GM21723 (cell line): ENCODE measurements at regions not wholly inside any gene's neighbourhood (a gene's known extent, or its start where the extent isn't known, plus 50 kb on each side); places are given as distances from the start of the nearest gene placed in this dataset.

Source experiments
- ATAC-seq: cut with Tn5 transposase; IDR thresholded peaks from one replicate; pipeline ENCODE4 v1.9.1; 2021; ENCODE audit warnings: mild to moderate bottlenecking, moderate library complexity; ENCODE audit not compliant: unreplicated experiment

DNA sequence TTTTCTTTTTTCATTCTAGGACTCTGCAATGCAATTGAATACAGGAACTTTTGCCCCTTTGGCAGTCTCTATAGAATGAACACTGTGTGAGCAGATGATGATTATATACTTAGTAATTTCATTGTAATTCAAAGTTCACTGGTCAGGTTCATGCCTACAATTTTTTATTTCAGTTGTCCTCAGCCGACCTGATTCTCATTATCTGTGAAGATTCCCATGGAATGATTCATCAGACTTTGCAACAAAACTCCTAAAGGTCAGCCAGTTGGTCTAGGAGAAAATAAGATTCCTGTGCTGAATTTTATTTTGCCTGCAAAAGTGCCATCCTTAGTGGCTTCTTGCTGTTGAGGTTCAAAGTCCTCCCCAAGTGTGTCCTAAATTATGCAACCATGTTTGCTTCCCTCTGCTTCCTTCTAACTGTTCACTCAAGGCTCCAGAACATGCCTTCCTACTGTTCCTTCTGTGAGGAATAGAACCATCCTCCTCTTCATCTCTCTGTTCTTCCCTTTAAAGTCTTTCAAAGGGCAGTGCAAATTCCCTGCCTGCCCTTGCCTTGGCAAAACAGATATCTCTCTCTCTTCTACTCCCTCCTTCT, 194.2 kb upstream of the CNR1 start:
- ATAC-seq, result no peak

DNA sequence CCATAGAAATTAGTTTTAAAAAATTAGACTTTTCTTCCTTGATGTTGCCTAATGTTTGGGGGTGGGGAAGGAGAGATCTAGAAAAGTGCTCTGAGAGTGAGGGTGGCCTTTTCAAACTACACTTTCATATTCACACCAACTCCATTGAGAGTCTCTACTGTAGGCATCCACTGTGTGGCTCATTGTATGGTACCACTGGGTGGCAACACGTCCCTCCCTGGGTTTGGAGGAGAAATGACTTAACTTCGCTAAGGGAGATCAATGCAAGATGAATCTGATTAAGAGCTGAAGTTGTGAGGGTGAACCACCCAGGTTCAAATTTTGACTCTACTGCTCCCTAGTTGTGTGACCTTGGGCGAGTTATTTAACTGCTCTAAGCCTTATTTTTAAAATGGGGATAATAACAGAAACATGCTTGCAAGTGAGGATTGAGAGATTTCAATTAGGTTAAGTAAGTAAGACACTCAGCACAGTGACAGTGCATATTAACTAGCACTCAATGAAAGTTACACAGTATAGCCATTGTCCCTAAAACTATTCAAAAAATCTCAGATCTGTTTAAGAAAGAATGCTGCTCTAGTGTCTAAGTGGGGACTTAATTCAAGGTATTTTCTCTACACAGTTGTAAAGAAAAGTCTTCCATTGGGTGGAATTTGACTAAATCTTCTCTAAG, 193.5 kb upstream of the CNR1 start:
- ATAC-seq, result no peak

DNA sequence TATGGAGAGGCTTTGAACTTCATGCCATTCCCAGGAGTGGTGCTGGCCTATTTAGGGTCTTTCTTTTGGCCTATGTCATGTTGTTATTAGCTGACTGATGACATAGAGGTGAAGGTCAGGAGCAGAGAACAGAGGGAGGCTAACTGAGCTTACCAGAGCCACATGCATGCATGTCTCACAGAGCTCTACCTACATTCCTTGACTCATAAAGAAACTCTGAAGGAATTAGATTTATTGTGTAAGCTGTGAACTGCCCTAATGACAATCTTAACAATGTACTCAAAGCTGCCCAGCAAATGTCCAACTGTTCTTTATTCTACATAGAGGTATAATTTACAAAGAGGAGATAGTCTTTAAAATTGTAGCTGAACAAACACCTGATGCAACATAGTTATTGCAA, 192.7 kb upstream of the CNR1 start:
- no peak for ATAC-seq

DNA sequence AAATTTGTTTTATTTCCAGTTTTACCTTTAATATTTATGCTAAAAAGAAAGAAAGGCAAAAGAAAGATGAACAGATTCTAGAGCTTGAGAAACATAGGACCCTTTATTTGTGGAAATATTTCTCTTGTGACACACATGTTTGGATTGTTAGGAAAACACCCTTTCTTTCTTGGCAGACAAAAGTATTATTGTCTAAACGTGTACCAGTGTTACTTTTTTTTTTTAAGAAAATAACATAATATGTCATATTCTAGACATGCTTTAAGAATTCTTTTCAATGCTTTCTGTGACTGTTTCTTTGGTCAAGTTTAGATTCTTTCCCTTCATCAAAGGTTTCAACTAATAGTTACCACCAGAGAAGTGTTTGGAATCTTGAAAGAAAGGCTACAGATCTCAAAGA, 183.4 kb upstream of the CNR1 start:
- no peak for ATAC-seq

DNA sequence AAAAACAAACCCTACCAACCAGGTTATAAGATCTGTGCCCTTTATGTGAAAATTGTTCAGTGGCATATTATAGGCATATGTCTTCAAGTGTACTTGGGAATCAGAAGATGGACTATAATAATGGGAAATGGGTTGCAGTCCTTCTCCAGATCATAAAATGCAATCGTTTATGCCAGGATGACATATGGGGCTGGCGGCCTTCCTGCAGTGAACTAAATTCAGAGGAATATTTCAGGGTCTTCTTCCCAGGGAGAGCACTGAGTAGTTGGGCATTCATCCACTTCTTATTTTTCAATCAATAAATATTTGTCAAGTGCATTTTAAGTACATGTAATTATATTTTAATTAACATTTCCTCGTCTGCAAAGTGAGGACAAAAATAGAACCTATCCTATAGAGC, 176.2 kb upstream of the CNR1 start:
- ATAC-seq, result no peak

DNA sequence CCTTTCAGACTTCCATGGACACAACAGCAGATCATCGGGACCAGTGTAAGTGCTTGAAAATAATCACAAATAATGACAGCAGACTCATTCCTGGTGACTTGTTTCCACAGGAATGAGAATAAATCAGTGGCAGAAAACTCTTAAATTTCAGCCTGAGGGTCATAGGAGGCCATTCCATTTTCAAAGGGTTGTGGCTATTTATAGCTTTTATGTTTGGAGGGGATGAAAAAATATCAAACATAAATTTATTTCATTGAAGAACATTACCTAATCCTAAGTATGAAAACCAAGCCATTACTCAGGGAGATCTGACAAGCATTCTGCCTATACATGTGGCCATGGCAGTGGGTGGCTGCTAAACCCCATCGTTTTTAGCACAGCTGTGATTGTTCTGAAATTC, 173.6 kb upstream of the CNR1 start:
- no peak for ATAC-seq

DNA sequence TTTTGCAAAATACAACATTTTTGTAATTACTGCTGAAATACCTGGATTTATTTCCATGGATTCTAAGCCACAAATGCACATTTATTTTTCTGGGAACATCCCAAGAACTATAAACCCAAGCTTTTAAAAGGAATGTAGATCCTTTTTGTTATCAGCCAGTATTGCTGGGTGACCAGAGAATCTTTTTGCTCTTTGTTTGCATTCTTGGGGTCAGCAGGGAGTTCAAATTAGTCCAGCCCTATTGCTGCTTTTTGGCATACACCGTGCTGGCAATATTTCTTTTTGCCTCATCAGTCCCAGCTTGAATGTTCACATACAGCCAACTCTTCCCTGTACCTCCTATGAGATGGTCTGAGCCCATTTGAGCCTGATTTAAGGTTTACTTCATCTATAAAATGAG, 155.2 kb upstream of the CNR1 start:
- no peak for ATAC-seq

DNA sequence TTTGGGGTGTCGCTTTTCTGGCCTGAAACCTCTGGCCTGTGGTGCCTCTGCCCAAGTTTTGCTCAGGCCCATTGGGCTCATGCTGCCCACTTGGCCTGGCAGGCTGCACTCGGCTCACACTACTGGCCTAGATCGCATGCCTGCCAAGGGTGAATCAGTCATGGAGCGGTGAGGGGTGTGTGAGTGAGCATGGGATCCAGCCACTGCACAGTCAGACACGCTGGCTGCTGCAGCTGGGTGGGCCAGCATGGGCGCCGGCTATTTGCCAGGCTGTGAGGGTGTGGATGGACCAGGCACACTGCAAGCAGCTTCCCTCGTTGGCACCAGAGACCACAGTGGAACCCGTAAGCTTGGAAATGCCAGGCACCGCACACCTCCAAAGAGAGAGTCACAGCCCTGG, 145.4 kb upstream of the CNR1 start:
- ATAC-seq, result no peak

DNA sequence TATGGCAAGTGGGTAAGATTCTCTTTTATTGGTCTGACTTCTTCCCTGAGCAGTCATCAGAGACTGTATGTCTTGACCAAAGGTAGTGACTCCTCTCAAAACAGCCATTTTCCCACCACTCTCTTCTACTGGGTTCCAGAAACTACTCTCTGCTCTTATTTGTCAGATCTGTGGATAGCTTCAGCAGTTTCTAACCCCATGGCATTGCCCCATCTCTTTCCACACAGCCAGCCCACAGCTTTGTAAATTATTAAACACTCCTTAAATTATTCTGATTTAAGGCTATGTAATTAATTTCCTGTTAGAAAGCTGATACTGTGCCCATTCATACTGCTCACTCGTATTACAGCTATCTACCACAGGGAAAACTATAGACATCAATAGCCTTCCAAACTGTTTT, 138.4 kb upstream of the CNR1 start:
- no peak for ATAC-seq

DNA sequence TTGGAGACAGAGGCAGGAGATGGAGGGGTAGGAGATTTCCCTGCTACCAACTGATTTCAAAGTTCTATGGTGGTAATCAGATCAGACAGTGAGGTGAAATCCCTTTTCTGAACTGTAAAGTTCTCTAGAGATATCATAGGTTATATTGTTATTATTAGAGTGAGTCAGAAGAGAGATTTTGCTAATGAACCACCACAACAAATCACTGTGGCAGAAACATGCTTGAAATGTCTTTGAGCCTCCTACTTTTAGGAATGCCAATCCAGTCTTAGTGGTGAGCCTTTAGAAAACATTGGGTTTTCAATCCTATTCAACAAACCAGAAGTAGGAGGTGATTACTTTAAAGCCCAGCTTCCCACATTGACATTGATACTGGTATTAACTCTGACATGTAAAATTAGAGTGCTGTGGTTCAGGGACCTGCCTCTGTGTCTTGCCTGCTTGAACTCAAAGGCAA, 136.7 kb upstream of the CNR1 start:
- ATAC-seq, result no peak

DNA sequence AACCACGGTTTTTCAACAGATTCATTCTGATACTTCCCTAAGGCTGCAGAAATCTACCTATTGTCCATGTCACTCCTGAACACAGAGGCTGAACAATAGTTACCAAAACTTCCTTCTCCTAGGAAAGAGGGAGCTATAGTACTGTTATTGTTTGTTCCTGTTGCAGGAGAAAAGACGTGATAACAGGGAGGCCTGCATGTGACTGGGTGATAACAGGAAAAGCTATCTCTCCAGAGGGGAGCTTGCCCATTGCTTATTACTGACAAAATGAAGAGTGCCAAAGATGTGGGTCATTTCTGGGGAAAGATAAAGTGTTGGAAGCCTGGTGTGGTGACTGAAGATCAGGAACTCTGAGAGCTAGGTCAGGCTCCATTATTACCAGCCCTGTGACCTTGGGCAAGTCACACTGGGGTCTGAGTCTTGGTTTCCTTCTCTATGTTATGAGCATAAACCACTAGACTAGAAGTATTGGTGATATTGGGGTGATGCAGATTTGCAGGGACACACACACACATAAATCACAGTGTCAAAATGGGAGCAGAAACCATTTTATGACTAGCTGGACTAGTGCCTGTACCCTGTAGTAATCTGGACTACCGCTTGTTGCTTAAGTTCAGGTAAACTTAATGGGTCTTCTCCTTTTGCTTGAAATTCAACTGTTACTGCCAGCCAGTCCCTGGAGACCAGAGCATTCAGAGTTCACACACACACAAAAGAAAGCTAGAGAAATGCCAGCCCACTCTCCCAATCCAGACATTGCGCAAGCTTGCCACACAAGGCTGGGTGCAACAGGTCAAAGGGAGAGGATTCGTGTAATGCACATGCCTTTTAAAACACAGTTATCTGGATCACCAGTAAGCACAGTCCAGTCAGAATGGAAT, 136.0 kb upstream of the CNR1 start:
- no peak for ATAC-seq

DNA sequence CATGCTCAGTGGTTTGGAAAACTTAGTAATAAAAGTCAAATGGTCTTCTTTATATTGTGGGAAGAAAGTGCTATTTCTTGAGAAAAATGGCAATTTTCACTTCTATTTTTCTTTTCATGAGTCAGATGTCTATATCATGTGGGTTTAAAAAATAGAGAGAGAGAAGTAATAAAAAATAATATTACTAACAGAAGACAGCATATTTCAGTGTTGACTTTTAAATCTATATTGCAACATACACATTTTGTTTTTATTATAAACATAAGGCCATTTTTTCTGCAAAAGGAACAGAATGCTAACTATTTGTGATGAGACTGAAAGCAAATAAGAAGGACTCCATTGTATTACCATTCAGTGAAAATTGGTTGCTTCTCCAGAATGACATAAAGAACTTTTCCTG, 135.1 kb upstream of the CNR1 start:
- ATAC-seq, result no peak

DNA sequence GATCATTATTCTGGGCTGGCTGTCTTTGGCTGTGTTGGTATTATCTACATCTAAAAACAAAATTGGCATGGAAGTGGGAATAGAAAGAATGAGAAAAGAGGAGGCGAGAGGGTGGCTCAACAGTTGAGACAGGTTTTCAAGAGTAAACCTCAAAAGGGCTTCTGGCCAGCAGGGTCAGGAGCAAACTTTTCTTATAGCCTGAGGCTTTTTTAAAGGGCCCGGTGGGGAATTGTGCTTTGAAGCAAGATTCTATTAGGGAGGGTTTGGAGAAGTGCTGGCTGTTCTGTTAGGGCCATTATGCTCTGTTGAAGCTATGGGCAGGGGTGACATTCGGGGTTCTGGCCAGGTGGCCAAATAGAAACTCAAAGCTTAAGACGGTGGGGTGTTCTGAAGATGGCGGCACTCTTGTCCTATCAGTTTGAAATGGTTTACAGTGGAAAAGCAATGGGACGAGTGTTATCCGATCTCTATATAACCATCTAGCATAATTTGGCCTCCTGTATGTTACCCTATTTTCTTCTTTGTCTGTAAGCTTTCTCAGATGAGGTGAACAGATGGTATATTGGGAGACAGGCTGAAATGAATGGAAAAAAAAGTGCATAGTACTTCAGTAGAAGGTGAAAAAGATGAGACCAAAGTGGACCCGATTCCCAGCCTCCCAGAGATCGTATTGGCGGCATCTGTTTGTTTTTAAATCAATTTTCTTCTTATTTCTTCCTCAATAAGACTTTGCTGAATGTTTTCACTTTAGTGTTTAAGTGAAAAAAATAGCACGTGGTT, 132.1 kb upstream of the CNR1 start:
- ATAC-seq, result no peak

DNA sequence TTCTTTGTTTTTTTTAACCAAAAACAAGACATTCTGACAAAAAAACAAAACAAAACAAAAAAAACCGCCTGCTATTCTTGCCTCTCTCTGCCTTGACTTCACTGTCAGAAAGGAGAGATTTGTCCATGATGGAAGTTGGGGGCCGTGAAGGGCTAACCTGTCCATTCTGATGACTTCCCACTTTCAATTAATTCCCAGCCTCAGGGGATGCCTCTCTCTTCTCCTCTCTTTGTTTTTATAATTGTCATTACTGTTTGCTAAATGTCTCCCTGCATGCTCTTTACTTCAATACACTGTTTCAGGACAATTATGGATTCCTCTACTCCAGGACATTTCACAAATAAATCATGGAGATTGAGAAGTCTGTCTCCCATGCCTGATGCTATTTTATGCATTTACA, 130.5 kb upstream of the CNR1 start:
- no peak for ATAC-seq

DNA sequence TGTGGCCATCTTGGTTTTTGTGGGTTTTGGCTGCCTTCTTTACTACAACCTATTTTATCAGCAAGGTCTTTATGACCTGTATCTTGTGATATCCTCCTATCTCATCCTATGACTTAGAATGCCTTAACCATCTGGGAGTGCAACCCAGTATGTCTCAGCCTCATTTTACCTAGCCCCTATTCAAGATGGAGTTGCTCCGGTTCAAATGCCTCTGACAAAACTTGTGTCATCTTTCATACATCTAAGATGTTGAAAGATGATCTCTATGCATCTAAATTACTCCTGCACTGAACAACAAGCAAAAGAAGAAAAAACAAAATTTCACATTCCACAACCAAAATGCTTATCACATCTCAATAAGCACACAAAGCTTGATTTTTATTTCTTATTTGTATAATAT, 129.5 kb upstream of the CNR1 start:
- no peak for ATAC-seq

DNA sequence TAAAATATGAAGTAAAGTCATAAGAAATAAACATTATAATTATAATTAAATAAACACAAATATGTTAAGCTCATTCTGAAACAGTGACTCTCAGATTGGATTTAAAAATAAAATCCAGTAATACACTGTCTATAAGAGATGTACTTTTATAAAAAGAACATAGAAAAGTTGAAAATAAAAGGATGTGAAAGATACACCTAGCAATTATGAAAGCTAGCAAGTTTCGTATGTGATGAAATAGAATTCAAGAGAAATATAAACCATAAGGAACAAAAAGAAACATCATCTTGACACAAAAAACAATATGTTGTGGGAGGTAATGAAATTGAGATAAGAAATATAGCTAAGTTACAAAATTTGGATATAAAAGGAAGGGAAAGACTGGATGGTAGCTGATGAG, 128.6 kb upstream of the CNR1 start:
- no peak for ATAC-seq

DNA sequence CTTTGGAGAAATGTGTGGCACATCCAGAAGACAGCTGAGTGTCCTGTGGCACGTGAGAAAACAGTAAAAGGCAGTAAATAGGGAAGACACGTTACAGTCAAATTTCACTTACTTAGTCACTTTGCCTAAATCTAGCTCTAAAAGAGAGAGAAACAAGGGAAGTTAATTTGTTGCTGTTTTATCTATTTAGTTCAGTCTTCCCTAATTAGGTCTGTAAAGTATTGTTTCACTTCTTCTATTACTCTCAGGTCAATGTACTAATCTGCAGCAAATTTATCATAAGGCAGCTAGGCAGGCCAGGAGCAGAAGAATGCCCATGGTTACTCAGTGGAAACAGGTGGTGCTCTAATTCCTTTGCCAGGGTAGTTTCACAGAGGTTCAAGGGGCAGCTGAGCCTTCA, 124.3 kb upstream of the CNR1 start:
- no peak for ATAC-seq

DNA sequence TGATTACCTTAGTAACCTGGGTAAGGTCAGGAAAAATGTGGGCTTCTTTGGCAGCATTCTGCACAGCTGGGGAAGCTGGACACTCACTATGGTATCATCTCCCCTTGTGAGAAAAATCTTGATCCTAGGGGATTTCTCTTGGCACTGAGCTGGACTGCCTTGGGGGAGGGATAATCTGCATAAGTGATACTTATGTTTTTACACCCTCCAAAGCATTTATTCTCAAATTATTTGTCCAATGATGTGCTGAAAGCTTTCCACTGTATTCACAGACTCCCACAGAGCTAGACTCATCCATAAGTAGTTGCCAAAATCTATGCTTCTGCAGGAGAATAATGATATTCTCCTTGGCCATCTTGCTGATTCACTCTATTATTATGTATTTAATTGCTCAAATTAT, 121.5 kb upstream of the CNR1 start:
- no peak for ATAC-seq

DNA sequence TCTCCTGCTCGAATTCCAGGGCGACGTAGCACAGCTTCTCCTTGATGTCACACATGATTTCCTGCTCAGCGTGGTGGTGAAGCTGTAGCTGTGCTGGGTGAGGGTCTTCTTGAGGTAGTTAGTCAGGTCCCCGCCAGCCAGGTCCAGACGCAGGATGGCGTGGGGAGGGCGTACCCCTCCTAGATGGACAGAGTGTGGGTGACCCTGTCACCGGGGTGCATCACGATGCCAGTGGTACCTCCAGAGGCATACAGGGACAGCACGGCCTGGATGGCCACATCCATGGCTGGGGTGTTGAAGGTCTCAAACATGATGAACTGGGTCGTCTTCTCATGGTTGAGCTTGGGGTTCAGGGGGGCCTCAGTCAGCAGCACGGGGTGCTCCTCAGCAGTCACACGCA, 110.2 kb upstream of the CNR1 start:
- no peak for ATAC-seq

DNA sequence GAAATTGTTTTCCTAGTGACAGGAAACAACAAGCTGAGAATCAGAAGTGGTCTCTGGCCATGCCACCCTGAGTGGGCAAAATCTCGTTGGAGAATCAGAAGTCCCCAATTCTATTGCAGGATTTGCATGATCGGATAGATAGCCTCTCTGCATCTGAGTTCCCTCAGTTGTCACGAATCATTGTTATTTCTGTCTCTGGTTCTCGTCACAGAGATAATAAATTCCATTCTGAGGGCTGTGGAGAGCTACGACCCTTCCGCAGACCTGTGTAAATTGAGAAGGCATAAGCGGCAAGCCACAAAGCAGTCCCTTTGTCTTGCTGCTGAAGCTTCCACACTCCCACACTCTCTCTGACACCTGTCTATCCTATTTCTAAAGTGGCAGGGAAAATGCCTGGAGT, 102.4 kb upstream of the CNR1 start:
- no peak for ATAC-seq

DNA sequence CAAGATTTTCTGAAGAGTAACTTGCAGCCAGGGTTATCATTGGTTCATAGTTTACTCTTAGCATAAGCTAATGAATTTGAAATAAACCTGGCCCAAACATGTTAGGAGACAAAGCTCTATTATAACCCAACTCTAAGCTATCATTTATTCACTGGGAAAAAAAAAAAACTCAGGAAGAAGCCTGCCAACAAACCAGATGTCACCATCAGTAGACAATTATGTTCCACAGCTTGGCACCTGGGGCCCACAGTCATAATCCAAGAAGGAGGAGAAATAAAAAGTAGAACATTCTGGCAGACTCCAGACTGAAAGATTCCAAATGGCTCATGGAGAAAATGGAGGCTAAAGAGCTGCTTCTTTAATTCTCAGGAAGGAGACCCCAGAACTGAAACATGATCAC, 100.0 kb upstream of the CNR1 start:
- no peak for ATAC-seq
